PC-3 (cell line): ENCODE measurements at regions not wholly inside any gene's neighbourhood (a gene's known extent, or its start where the extent isn't known, plus 50 kb on each side); places are given as distances from the start of the nearest gene placed in this dataset.

Experiments used
- ATAC-seq: fragments of 200-7000 bp; cut with Tn5 transposase; 2 replicates; pipeline ENCODE4 v1.9.1; 2020; ENCODE audit warnings: mild to moderate bottlenecking, moderate library complexity
- BruUV-seq: library from RNA; stranded (reverse); fragments of 400-500 nt; replicated peaks from 2 replicates; lab custom pipeline; 2021; lab: Mats Ljungman, UMichigan
- CTCF ChIA-PET: fragments of 300-600 bp; sonication (Branson Sonifier 250); formaldehyde crosslinking; loops from one replicate; lab custom pipeline; 2022; ENCODE audit warnings: antibody characterized with exemption; lab: Charles Lee
- POLR2A ChIA-PET: fragments of 300-600 bp; sonication (Branson Sonifier 250); formaldehyde crosslinking; loops from one replicate; lab custom pipeline; 2022; ENCODE audit warnings: antibody characterized with exemption; ENCODE audit not compliant: unreplicated experiment; lab: Charles Lee
- DNase-seq: peaks from one replicate; pipeline ENCODE4 v3.0.0-alpha.2; 2015
- H2AFZ ChIP-seq: fragments of 300-600 bp; sonication (generic); 2 replicates; pipeline ENCODE4 v1.6.0; 2016; ENCODE audit warnings: antibody characterized with exemption, low read length
- H3F3A ChIP-seq: fragments of 300-600 bp; sonication (generic); one replicate; pipeline ENCODE4 v1.6.0; 2017; ENCODE audit warnings: antibody characterized with exemption, low read length, control low read depth, mild to moderate bottlenecking; ENCODE audit not compliant: unreplicated experiment
- H3K27ac ChIP-seq: fragments of 300-600 bp; sonication (generic); 2 replicates; pipeline ENCODE4 v1.5.1; 2016; ENCODE audit warnings: mild to moderate bottlenecking, low read length
- H3K27me3 ChIP-seq: fragments of 300-600 bp; sonication (generic); 2 replicates; pipeline ENCODE4 v1.6.1; 2016; ENCODE audit warnings: low read length, mixed read lengths
- H3K36me3 ChIP-seq: fragments of 300-600 bp; sonication (generic); 2 replicates; pipeline ENCODE4 v1.6.1; 2016; ENCODE audit warnings: low read depth, mixed run types, low read length, mixed read lengths
- H3K4me1 ChIP-seq: fragments of 300-600 bp; sonication (generic); 2 replicates; pipeline ENCODE4 v1.5.1; 2016; ENCODE audit warnings: low read length; ENCODE audit not compliant: insufficient read depth
- H3K4me2 ChIP-seq: fragments of 300-600 bp; sonication (generic); 2 replicates; pipeline ENCODE4 v1.6.0; 2016; ENCODE audit warnings: low read length
- H3K4me3 ChIP-seq: fragments of 300-600 bp; sonication (generic); 2 replicates; pipeline ENCODE4 v1.5.1; 2016; ENCODE audit warnings: mild to moderate bottlenecking, low read length, mixed read lengths
- H3K79me2 ChIP-seq: fragments of 300-600 bp; sonication (generic); 2 replicates; pipeline ENCODE4 v1.6.1; 2017; ENCODE audit warnings: low read length, mixed read lengths
- H3K9ac ChIP-seq: fragments of 300-600 bp; sonication (generic); 2 replicates; pipeline ENCODE4 v1.6.0; 2016; ENCODE audit warnings: mild to moderate bottlenecking, low read length
- H3K9me2 ChIP-seq: fragments of 300-600 bp; sonication (generic); replicated peaks from 2 replicates; pipeline ENCODE4 v1.6.1; 2016; ENCODE audit warnings: mixed run types, low read length, mixed read lengths
- H3K9me3 ChIP-seq: fragments of 300-600 bp; sonication (generic); 2 replicates; pipeline ENCODE4 v1.6.1; 2016; ENCODE audit warnings: low read length, mixed read lengths
- H4K20me1 ChIP-seq: fragments of 300-600 bp; sonication (generic); 2 replicates; pipeline ENCODE4 v1.6.1; 2016; ENCODE audit warnings: low read length, mixed read lengths
- EZH2 ChIP-seq: fragments of 300-600 bp; sonication (generic); IDR thresholded peaks from one replicate; pipeline ENCODE4 v1.6.1; 2017; ENCODE audit warnings: antibody characterized with exemption, mild to moderate bottlenecking, low read length; ENCODE audit not compliant: unreplicated experiment
- EZH2phosphoT487 ChIP-seq: fragments of 300-600 bp; sonication (generic); IDR thresholded peaks from 2 replicates; pipeline ENCODE4 v1.6.1; 2018; ENCODE audit warnings: mild to moderate bottlenecking, antibody characterized with exemption, low read length, borderline replicate concordance
- intact Hi-C: fragments of 100-400 bp; cut with micrococcal nuclease; formaldehyde crosslinking; loops from 2 replicates; pipeline ENCODE4 v1.9.0; 2023
- TF ChIP-seq, protein P1 (sequence below): fragments of 300-600 bp; sonication (generic); conservative IDR thresholded peaks from 2 replicates; pipeline ENCODE4 v1.5.1; 2017; ENCODE audit warnings: antibody characterized with exemption, low read depth, mild to moderate bottlenecking, low read length

DNA sequence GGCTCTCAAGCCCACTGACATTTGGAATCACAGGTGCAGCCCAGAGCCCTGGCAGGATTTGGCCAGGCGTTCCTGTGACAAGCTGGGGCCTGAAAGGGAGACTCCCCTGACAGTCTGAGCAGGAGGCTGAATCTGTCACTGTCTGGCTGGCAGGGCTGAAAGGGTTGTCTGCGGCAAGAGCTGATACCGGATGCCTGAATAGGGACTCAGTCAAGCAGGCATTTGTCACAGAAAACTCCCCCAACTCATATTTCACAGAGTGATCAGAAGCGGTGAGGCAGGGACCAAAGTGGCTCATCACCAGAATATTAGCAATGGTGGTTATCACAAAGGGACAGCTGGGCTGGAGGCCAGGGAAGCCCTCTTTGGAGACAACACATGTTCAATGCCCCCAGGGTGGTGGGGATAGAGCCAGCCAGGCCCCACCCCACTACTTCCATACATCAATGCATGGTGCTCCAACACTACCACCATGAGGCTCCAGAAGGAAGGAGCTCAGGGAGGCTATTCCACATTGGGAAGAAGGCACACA is 295.5 kb downstream of the DTWD2 start:
- DNase-seq (no peak), ATAC-seq (no peak)
- H4K20me1 ChIP-seq: no peaks in the 10 kb centered on the region
- H3K9ac ChIP-seq: no peak overlapping the region
- BruUV-seq: no TSS peak
- H2AFZ ChIP-seq: no peak overlapping the region
- H3K36me3 ChIP-seq: no peaks in the 10 kb centered on the region
- H3K4me2 ChIP-seq: no peak overlapping the region
- no peaks in the 10 kb centered on the region for H3K27me3 ChIP-seq
- H3K9me2 ChIP-seq: no peaks in the 10 kb centered on the region
- H3K27ac ChIP-seq: no peak overlapping the region
- H3K9me3 ChIP-seq: no peaks in the 10 kb centered on the region
- no peaks in the 10 kb centered on the region for H3K4me1 ChIP-seq
- no peaks in the 10 kb centered on the region for H3F3A ChIP-seq
- POLR2A ChIA-PET: no interaction called here
- CTCF ChIA-PET: no interaction called here
- intact Hi-C loops: no loop called here
- H3K4me3 ChIP-seq: no peak overlapping the region
- TF ChIP-seq, protein P1, sequence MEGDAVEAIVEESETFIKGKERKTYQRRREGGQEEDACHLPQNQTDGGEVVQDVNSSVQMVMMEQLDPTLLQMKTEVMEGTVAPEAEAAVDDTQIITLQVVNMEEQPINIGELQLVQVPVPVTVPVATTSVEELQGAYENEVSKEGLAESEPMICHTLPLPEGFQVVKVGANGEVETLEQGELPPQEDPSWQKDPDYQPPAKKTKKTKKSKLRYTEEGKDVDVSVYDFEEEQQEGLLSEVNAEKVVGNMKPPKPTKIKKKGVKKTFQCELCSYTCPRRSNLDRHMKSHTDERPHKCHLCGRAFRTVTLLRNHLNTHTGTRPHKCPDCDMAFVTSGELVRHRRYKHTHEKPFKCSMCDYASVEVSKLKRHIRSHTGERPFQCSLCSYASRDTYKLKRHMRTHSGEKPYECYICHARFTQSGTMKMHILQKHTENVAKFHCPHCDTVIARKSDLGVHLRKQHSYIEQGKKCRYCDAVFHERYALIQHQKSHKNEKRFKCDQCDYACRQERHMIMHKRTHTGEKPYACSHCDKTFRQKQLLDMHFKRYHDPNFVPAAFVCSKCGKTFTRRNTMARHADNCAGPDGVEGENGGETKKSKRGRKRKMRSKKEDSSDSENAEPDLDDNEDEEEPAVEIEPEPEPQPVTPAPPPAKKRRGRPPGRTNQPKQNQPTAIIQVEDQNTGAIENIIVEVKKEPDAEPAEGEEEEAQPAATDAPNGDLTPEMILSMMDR: no peak
- no peak for TF ChIP-seq EZH2phosphoT487
- TF ChIP-seq EZH2: no peak
- H3K79me2 ChIP-seq: no peaks in the 10 kb centered on the region

DNA sequence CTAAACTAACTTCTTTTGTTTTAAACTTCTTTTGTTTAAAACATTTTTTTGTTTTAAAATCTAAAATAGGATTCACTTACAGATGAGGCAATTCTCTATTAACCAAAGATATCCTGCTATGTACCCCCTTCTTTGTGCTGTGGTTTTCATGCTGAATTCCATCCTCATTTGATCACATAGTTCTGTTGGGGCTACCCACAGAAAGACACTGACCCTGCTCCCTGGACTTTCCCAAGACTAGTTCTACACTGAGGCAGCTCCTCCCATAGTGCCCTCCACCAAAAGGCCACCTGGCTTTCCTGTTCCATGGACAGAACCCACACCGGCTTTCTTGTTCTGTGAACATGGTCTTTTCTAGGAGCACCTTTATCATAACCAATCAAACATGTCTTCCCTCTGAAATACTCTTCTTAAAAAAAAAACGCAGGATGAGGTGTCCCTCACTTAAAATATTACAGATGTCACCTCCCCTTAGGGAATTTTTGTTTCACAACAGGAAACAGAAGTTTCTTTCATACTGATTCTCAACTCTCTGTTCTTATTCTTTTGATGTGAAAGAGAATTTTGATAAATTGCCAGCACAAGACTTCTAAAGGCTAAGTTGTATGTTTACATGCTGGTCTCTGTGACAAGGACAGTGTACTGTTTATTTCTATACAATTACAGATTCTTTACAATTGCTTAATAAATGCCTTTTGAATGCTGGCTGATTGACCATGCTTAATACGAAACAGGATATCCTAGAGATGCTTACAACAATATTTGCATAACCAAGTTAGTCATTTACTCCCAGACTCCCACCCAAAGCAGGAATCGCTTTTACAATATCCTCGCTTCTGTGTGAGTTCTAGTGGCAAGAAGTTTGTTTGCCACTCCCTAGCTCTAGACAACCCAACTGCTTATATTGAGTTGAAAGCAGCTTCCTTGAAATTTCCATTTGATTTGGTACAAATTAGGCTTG is 300.4 kb downstream of the DTWD2 start:
- Histone ChIP-seq H3K9me2 (no peaks in the 10 kb centered on the region), H4K20me1 (no peaks in the 10 kb centered on the region), H3K4me1 (no peaks in the 10 kb centered on the region), H3F3A (no peaks in the 10 kb centered on the region), H3K9ac (no peak overlapping the region), H3K36me3 (no peaks in the 10 kb centered on the region), H3K27me3 (no peaks in the 10 kb centered on the region), H3K27ac (no peak overlapping the region), H2AFZ (no peak overlapping the region), H3K4me3 (no peak overlapping the region), H3K9me3 (no peaks in the 10 kb centered on the region), H3K4me2 (no peak overlapping the region), H3K79me2 (no peaks in the 10 kb centered on the region)
- intact Hi-C loops: no loop called here
- ChIA-PET CTCF (no interaction called here), POLR2A (no interaction called here)
- ATAC-seq (no peak), DNase-seq (no peak)
- TF ChIP-seq EZH2phosphoT487 (no peak), EZH2 (no peak)
- TF ChIP-seq, protein P1: no peak
- no TSS peak for BruUV-seq

DNA sequence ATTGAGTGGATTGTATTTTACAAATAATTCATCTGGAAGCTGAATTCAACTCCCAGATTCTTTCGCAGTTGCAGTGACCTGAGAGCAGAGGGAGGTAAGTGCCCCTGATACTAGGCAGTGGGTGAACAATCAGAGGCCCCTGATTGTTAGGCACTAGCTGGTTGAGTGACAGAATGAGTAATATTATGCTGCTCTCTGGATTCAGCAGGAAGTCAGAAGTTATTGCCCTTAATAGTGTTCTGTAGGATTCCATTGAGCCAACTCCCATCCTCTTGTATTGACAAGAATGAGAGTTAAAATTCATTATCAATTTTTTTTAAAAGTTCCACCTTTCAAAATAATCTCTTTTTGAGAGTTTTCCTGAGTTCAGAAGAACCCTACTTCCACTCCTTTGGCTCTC is 301.2 kb downstream of the DTWD2 start:
- no peaks in the 10 kb centered on the region for H3K4me1 ChIP-seq
- H2AFZ ChIP-seq: no peak overlapping the region
- ChIA-PET CTCF (no interaction called here), POLR2A (no interaction called here)
- DNase-seq (no peak), ATAC-seq (no peak)
- no peak overlapping the region for H3K27ac ChIP-seq
- H3K4me2 ChIP-seq: no peak overlapping the region
- no peaks in the 10 kb centered on the region for H3K9me3 ChIP-seq
- TF ChIP-seq EZH2: no peak
- no peak for TF ChIP-seq EZH2phosphoT487
- TF ChIP-seq, protein P1: no peak
- intact Hi-C loops: no loop called here
- no peaks in the 10 kb centered on the region for H3K36me3 ChIP-seq
- no peaks in the 10 kb centered on the region for H3K27me3 ChIP-seq
- H3K4me3 ChIP-seq: no peak overlapping the region
- H4K20me1 ChIP-seq: no peaks in the 10 kb centered on the region
- no peaks in the 10 kb centered on the region for H3F3A ChIP-seq
- no peaks in the 10 kb centered on the region for H3K79me2 ChIP-seq
- BruUV-seq: no TSS peak
- no peaks in the 10 kb centered on the region for H3K9me2 ChIP-seq
- H3K9ac ChIP-seq: no peak overlapping the region
